T-cell (primary cell): ENCODE measurements at regions not wholly inside any gene's neighbourhood (a gene's known extent, or its start where the extent isn't known, plus 50 kb on each side); places are given as distances from the start of the nearest gene placed in this dataset.
"Not testable (repeated sequence)": the region's sequence is repeated elsewhere in the genome, so short reads cannot be mapped to it uniquely, and the experiment has no call there.

Source experiments
- ATAC-seq, 4 experiments: fragments of 200-7000 bp in 3 of 4; fragments of 150-1000 bp in 1 of 4; cut with Tn5 transposase; replicated peaks in 1 of 4; 1 replicate in 3 of 4; 2 replicates in 1 of 4; pipeline ENCODE4 v1.10.0; 2021; ENCODE audit warnings: moderate library complexity in 3 of 4, mild to moderate bottlenecking in 2 of 4, moderate number of reproducible peaks in 1 of 4
- CTCF ChIA-PET, 2 donors: fragments of 300-600 bp; sonication (Branson Sonifier 250); formaldehyde crosslinking; loops; one replicate each; lab custom pipeline; 2022; ENCODE audit warnings: antibody characterized with exemption in 2 of 2; lab: Charles Lee
- POLR2A ChIA-PET, 2 donors: fragments of 300-600 bp; sonication (Branson Sonifier 250); formaldehyde crosslinking; loops; one replicate each; lab custom pipeline; 2022; ENCODE audit warnings: antibody characterized with exemption in 2 of 2; lab: Charles Lee
- DNase-seq, 35 experiments: peaks; one replicate each; pipeline versions ENCODE4 v3.0.0 to v3.0.0-alpha.2; 2013 to 2023
- H3K27ac ChIP-seq: one replicate; pipeline ENCODE4 v1.5.1; 2013; ENCODE audit warnings: low read length
- H3K27me3 ChIP-seq, 2 experiments: replicated peaks in 1 of 2; 1 replicate in 1 of 2; 2 replicates in 1 of 2; pipeline versions ENCODE4 v1.6.1 to v1.7.0; 2013; ENCODE audit warnings: low read length in 1 of 2, mixed read lengths in 1 of 2; ENCODE audit not compliant: control insufficient read depth in 2 of 2, insufficient read depth in 2 of 2; ENCODE audit errors: extremely low read depth in 1 of 2
- H3K36me3 ChIP-seq, 2 donors: 1 replicate in 1 of 2; 2 replicates in 1 of 2; pipeline versions ENCODE4 v1.6.1 to v1.7.0; 2013; ENCODE audit warnings: low read length in 1 of 2; ENCODE audit not compliant: control insufficient read depth in 2 of 2, insufficient read depth in 1 of 2; ENCODE audit errors: extremely low read depth in 1 of 2
- H3K4me1 ChIP-seq, 2 experiments: 1 replicate in 1 of 2; 2 replicates in 1 of 2; pipeline versions ENCODE4 v1.6.1 to v1.7.0; 2013; ENCODE audit warnings: low read length in 2 of 2, mixed read lengths in 1 of 2; ENCODE audit not compliant: insufficient read depth in 2 of 2, control insufficient read depth in 1 of 2; ENCODE audit errors: extremely low read depth in 1 of 2
- H3K4me3 ChIP-seq, 2 donors: 1 replicate in 1 of 2; 2 replicates in 1 of 2; pipeline versions ENCODE4 v1.5.1 to v1.7.0; 2013; ENCODE audit warnings: mild to moderate bottlenecking in 2 of 2, low read length in 1 of 2, moderate library complexity in 1 of 2; ENCODE audit not compliant: control insufficient read depth in 1 of 2; ENCODE audit errors: extremely low read depth in 1 of 2
- H3K9me3 ChIP-seq: 2 replicates; pipeline ENCODE4 v1.7.0; 2013
- H3K27ac Mint-ChIP-seq, 2 donors: one replicate each; pipeline ENCODE4 v1.8.0; 2020 to 2021; ENCODE audit warnings: mild to moderate bottlenecking in 2 of 2, mixed read lengths in 2 of 2
- H3K27me3 Mint-ChIP-seq, 2 donors: one replicate each; pipeline ENCODE4 v1.8.0; 2021 to 2022; ENCODE audit warnings: mixed read lengths in 2 of 2
- H3K36me3 Mint-ChIP-seq: one replicate; pipeline ENCODE4 v1.8.0; 2021; ENCODE audit warnings: mixed read lengths
- H3K4me1 Mint-ChIP-seq, 3 donors: one replicate each; pipeline ENCODE4 v1.8.0; 2020 to 2022; ENCODE audit warnings: mixed read lengths in 3 of 3, mild to moderate bottlenecking in 1 of 3
- H3K4me3 Mint-ChIP-seq, 3 donors: one replicate each; pipeline ENCODE4 v1.8.0; 2020 to 2022; ENCODE audit warnings: mild to moderate bottlenecking in 3 of 3, mixed read lengths in 3 of 3, moderate library complexity in 3 of 3
- H3K9me3 Mint-ChIP-seq, 3 donors: one replicate each; pipeline ENCODE4 v1.8.0; 2020 to 2022; ENCODE audit warnings: mixed read lengths in 3 of 3
- WGBS: methylation state at CpG from one replicate; pipeline ENCODE4 v1.1.5; 2013; ENCODE audit warnings: missing lambda C conversion rate; ENCODE audit not compliant: insufficient coverage; 5-methylcytosine and 5-hydroxymethylcytosine counted together

GRCh38 chr1:221857094-221857444 lies 115.2 kb upstream of the DUSP10 start:
- H3K27ac ChIP-seq, H3K27me3 Mint-ChIP-seq, H3K27ac Mint-ChIP-seq, DNase-seq, H3K27me3 ChIP-seq, H3K9me3 ChIP-seq, H3K4me1 ChIP-seq, H3K9me3 Mint-ChIP-seq, POLR2A ChIA-PET, H3K4me3 ChIP-seq, ATAC-seq, H3K4me3 Mint-ChIP-seq, H3K4me1 Mint-ChIP-seq, H3K36me3 Mint-ChIP-seq, H3K36me3 ChIP-seq: not testable (repeated sequence)
- 51% methylated on average over 4 of the region's 4 CpGs for WGBS
- CTCF ChIA-PET: interaction anchor here in 1 of 2 donors (0.5 kb wide), 1 partner anchor 1667 kb away, joined by 4 read pairs; no protein-coding TSS in a partner anchor

GRCh38 chr1:221856228-221857093 lies 114.6 kb upstream of the DUSP10 start:
- WGBS: no CpG with 5 or more reads among the region's 3 CpGs
- POLR2A ChIA-PET: interaction anchor here in 1 of 2 donors (0.6 kb wide), 2 partner anchors 9 to 127 kb away, joined by 5 to 8 read pairs; no protein-coding TSS in a partner anchor

GRCh38 chr1:221855156-221855555 lies 113.3 kb upstream of the DUSP10 start:
- no peak for DNase-seq
- Mint-ChIP-seq H3K9me3 (no peaks in the 10 kb centered on the region), H3K27me3 (no peaks in the 10 kb centered on the region), H3K4me3 (no peak overlapping the region), H3K36me3 (no peaks in the 10 kb centered on the region), H3K27ac (no peak overlapping the region), H3K4me1 (peaks cover 0 to 3% (median 0%) of the 10 kb centered on the region in 3 donors)
- ATAC-seq: no peak
- Histone ChIP-seq H3K9me3 (no peaks in the 10 kb centered on the region), H3K36me3 (no peaks in the 10 kb centered on the region), H3K27ac (no peak overlapping the region), H3K4me1 (no peaks in the 10 kb centered on the region), H3K4me3 (no peak overlapping the region), H3K27me3 (no peaks in the 10 kb centered on the region)
- ChIA-PET CTCF (no interaction called here), POLR2A (no interaction called here)
- 100% methylated on average over 1 of the region's 2 CpGs for WGBS

More at GRCh38 chr1:221856228-221857093, 114.6 kb upstream of the DUSP10 start:
- no peaks in the 10 kb centered on the region for H3K4me1 ChIP-seq
- H3K36me3 Mint-ChIP-seq: no peaks in the 10 kb centered on the region
- H3K4me1 Mint-ChIP-seq: peaks cover 0 to 3% (median 0%) of the 10 kb centered on the region in 3 donors
- H3K36me3 ChIP-seq: no peaks in the 10 kb centered on the region
- ATAC-seq (no peak), DNase-seq (no peak)
- H3K27me3 ChIP-seq: no peaks in the 10 kb centered on the region
- CTCF ChIA-PET: interaction anchor here (0.5 to 0.7 kb wide), 3 partner anchors 10 to 1667 kb away, joined by 3 to 5 read pairs (median 4); no protein-coding TSS in a partner anchor
- no peaks in the 10 kb centered on the region for H3K9me3 Mint-ChIP-seq
- H3K27me3 Mint-ChIP-seq: no peaks in the 10 kb centered on the region
- H3K4me3 Mint-ChIP-seq: no peak overlapping the region
- no peak overlapping the region for H3K27ac ChIP-seq
- no peak overlapping the region for H3K4me3 ChIP-seq
- H3K9me3 ChIP-seq: no peaks in the 10 kb centered on the region
- H3K27ac Mint-ChIP-seq: no peak overlapping the region

GRCh38 chr1:221851336-221851735 lies 109.4 kb upstream of the DUSP10 start:
- Histone ChIP-seq H3K4me3 (no peak overlapping the region), H3K36me3 (no peaks in the 10 kb centered on the region), H3K27me3 (no peaks in the 10 kb centered on the region), H3K4me1 (no peaks in the 10 kb centered on the region), H3K9me3 (no peaks in the 10 kb centered on the region), H3K27ac (no peak overlapping the region)
- Mint-ChIP-seq H3K9me3 (no peaks in the 10 kb centered on the region), H3K4me3 (no peak overlapping the region), H3K4me1 (no peaks in the 10 kb centered on the region), H3K36me3 (no peaks in the 10 kb centered on the region), H3K27ac (no peak overlapping the region), H3K27me3 (no peaks in the 10 kb centered on the region)
- CTCF ChIA-PET: interaction anchor here in 1 of 2 donors (0.9 kb wide), 1 partner anchor 14 kb away, joined by 3 read pairs; no protein-coding TSS in a partner anchor
- POLR2A ChIA-PET: no interaction called here
- ATAC-seq: no peak
- DNase-seq: no peak

- DNase-seq (no peak), ATAC-seq (no peak)
- peaks cover 0 to 4% of the 10 kb centered on the region in 2 experiments for H3K27me3 ChIP-seq
- no peaks in the 10 kb centered on the region for H3K36me3 ChIP-seq
- CTCF ChIA-PET: no interaction called here
- H3K9me3 ChIP-seq: no peaks in the 10 kb centered on the region
- Mint-ChIP-seq H3K4me3 (no peak overlapping the region), H3K27ac (no peak overlapping the region), H3K4me1 (no peaks in the 10 kb centered on the region), H3K36me3 (no peaks in the 10 kb centered on the region), H3K27me3 (no peaks in the 10 kb centered on the region), H3K9me3 (no peaks in the 10 kb centered on the region)
- H3K27ac ChIP-seq: no peak overlapping the region
- POLR2A ChIA-PET: no interaction called here
- no peak overlapping the region for H3K4me3 ChIP-seq
- H3K4me1 ChIP-seq: no peaks in the 10 kb centered on the region
- WGBS: 88% methylated on average over 1 of the region's 8 CpGs
Measured at GRCh38 chr1:221850470-221851187, 108.7 kb upstream of the DUSP10 start.

- ATAC-seq (no peak), DNase-seq (no peak)
- H3K4me3 ChIP-seq: no peak overlapping the region
- Mint-ChIP-seq H3K27me3 (no peaks in the 10 kb centered on the region), H3K4me3 (no peak overlapping the region), H3K4me1 (no peaks in the 10 kb centered on the region), H3K27ac (no peak overlapping the region), H3K9me3 (no peaks in the 10 kb centered on the region), H3K36me3 (no peaks in the 10 kb centered on the region)
- POLR2A ChIA-PET: no interaction called here
- CTCF ChIA-PET: no interaction called here
- no peaks in the 10 kb centered on the region for H3K36me3 ChIP-seq
- no peaks in the 10 kb centered on the region for H3K4me1 ChIP-seq
- H3K27me3 ChIP-seq: peaks cover 0 to 4% of the 10 kb centered on the region in 2 experiments
- WGBS: no CpG with 5 or more reads among the region's 2 CpGs
- H3K27ac ChIP-seq: no peak overlapping the region
- no peaks in the 10 kb centered on the region for H3K9me3 ChIP-seq
Measured at GRCh38 chr1:221849897-221850296, 108.0 kb upstream of the DUSP10 start.
